ENCODE measurements at regions not wholly inside any gene's neighbourhood (a gene's known extent, or its start where the extent isn't known, plus 50 kb on each side); places are given as distances from the start of the nearest gene placed in this dataset.

DNA sequence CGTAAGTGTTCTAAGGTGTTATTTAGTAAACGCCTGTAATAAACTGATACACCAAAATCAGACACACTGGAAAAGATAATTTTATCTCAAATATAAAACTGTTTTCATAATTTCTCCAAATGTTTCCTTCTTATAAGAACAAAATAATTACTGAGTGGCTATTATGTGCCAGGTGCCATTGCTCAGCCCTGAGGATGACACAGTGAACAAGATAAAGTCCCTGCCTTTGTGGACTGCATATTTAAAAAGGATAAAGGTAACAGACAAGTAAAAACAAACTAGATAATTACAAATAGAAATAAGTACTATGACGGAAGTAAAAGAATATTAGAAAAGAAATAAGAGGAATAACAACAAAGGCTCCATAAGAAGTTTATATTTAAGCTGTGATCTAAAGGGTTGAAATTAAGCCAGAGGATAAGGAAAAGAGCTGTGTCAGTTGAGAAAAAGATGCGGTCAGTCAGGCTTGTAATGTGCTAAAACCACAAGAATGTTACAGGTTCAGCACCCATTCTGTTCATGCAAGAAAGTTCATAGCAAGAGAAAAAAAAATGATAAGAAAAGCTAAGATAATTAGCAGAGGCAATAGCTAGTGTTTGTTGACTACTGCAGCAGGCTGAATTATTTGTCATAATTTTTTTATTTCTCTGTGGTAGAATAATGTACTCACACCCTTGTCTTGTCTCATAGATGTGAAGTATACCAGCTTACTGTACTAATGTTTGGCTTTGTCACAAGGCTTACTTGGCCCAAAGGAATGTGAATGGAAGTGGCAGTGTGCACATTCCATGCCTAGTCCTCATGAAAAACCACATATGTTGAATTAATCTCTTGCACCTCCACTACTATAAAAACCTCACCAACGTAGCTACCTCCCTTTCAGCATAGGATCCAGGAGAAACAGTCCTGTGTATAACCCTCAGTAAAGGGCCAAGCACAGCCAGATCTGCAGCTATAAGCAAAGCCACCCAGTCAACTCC, 75.1 kb downstream of the CRPPA start:
- TF ChIP-seq, protein P1, sequence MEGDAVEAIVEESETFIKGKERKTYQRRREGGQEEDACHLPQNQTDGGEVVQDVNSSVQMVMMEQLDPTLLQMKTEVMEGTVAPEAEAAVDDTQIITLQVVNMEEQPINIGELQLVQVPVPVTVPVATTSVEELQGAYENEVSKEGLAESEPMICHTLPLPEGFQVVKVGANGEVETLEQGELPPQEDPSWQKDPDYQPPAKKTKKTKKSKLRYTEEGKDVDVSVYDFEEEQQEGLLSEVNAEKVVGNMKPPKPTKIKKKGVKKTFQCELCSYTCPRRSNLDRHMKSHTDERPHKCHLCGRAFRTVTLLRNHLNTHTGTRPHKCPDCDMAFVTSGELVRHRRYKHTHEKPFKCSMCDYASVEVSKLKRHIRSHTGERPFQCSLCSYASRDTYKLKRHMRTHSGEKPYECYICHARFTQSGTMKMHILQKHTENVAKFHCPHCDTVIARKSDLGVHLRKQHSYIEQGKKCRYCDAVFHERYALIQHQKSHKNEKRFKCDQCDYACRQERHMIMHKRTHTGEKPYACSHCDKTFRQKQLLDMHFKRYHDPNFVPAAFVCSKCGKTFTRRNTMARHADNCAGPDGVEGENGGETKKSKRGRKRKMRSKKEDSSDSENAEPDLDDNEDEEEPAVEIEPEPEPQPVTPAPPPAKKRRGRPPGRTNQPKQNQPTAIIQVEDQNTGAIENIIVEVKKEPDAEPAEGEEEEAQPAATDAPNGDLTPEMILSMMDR (IDR thresholded peaks at IDR 0.05; ENCODE audit: low read length), result no peak
- TF ChIP-seq EZH2phosphoT487 (IDR thresholded peaks at IDR 0.05; ENCODE audit: low read length), result no peak
- no peak for TF ChIP-seq EZH2 (optimal IDR thresholded peaks at IDR 0.05; ENCODE audit: low read depth, low read length)

Measured in MM.1S (cell line).